Stomach (tissue), 4 donors: ENCODE measurements at regions not wholly inside any gene's neighbourhood (a gene's known extent, or its start where the extent isn't known, plus 50 kb on each side); places are given as distances from the start of the nearest gene placed in this dataset.

Source experiments
- POLR2AphosphoS5 ChIP-seq, 3 donors: sonication (generic); formaldehyde crosslinking; IDR thresholded peaks; one replicate each; pipeline ENCODE4 v1.6.1; 2016; ENCODE audit warnings: antibody characterized with exemption in 3 of 3
- TF ChIP-seq, protein P1 (sequence below), 7 experiments: fragments of 450-650 bp in 4 of 7; fragments of 200-600 bp in 3 of 7; sonication (generic) in 3 of 7; IDR thresholded peaks; one replicate each; pipeline ENCODE4 v1.5.1; 2016 to 2019; ENCODE audit warnings: antibody characterized with exemption in 7 of 7, control low read depth in 2 of 7, mild to moderate bottlenecking in 1 of 7

DNA sequence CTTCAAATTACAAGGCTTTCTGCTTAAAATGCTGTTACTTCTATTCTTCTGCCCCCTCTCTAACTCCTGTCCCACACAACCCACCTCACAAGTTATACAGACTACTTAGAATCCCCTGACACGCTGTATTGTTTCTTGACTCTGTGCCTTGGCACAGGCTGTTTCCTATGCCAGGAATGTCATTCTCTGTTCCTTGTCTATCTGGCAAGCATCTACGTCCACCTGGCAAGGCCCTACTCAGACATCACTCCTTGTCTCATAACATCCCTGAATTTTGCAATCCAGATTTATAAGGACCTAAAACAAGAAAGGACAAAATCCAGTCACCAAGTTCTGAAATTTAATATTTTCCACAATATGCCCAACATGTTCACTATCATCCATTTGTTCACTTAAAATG, 182.0 kb upstream of the CHRM3 start:
- TF ChIP-seq, protein P1, sequence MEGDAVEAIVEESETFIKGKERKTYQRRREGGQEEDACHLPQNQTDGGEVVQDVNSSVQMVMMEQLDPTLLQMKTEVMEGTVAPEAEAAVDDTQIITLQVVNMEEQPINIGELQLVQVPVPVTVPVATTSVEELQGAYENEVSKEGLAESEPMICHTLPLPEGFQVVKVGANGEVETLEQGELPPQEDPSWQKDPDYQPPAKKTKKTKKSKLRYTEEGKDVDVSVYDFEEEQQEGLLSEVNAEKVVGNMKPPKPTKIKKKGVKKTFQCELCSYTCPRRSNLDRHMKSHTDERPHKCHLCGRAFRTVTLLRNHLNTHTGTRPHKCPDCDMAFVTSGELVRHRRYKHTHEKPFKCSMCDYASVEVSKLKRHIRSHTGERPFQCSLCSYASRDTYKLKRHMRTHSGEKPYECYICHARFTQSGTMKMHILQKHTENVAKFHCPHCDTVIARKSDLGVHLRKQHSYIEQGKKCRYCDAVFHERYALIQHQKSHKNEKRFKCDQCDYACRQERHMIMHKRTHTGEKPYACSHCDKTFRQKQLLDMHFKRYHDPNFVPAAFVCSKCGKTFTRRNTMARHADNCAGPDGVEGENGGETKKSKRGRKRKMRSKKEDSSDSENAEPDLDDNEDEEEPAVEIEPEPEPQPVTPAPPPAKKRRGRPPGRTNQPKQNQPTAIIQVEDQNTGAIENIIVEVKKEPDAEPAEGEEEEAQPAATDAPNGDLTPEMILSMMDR (IDR thresholded peaks at IDR 0.05), result no peak
- no peak for TF ChIP-seq POLR2AphosphoS5 (IDR thresholded peaks at IDR 0.05)
